Colonic mucosa (tissue), 4 donors: ENCODE measurements at regions not wholly inside any gene's neighbourhood (a gene's known extent, or its start where the extent isn't known, plus 50 kb on each side); places are given as distances from the start of the nearest gene placed in this dataset.

Source experiments
- DNase-seq: peaks from one replicate; pipeline ENCODE4 v3.0.0-alpha.2; 2020
- H3K27ac ChIP-seq: fragments of 200-600 bp; one replicate; pipeline ENCODE4 v1.8.0; 2021
- H3K27me3 ChIP-seq: fragments of 200-600 bp; one replicate; pipeline ENCODE4 v1.8.0; 2021
- H3K36me3 ChIP-seq: fragments of 200-600 bp; one replicate; pipeline ENCODE4 v1.8.0; 2021
- H3K4me1 ChIP-seq: fragments of 200-600 bp; one replicate; pipeline ENCODE4 v1.8.0; 2021; ENCODE audit warnings: mild to moderate bottlenecking
- H3K4me3 ChIP-seq: fragments of 200-600 bp; one replicate; pipeline ENCODE4 v1.8.0; 2021
- H3K9ac ChIP-seq, 2 donors: one replicate each; pipeline ENCODE4 v1.7.0; 2013; ENCODE audit warnings: control low read depth in 2 of 2, low read depth in 2 of 2, low read length in 2 of 2
- H3K9me3 ChIP-seq: fragments of 200-600 bp; one replicate; pipeline ENCODE4 v1.8.0; 2021
- intact Hi-C: fragments of 100-400 bp; cut with DNase I; formaldehyde crosslinking; loops from one replicate; pipeline ENCODE4 v1.14.1; 2022
- TF ChIP-seq, protein P1 (sequence below): fragments of 200-600 bp; IDR thresholded peaks from one replicate; pipeline ENCODE4 v1.8.0; 2022; ENCODE audit warnings: antibody characterized with exemption, mild to moderate bottlenecking
- donor health status: healthy.
- donor health status: DM: no; HTN: no; CAD: no.
- donor health status: DM: no; HTN: no; CAD: no.

DNA sequence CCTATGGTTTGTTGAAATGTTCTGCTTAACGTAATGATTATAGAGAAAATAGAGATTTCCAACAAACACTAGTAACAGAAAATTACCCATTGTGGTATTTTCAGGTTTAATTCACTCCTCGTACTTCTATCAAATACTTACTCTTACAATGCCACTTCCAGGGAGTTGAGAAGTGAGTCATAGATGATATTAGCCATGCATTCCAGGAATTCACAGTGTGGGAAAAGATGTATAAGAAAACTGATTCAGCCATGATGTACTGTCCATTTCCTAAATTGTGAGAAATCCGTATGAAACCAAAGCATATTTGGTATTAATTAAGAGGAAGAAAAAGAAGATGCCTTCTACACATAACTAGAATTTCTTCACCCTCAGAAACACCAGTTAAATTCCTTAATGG is 1854.6 kb upstream of the WWC1 start:
- DNase-seq = no peak
- H3K27ac ChIP-seq = no peak overlapping the region
- no peaks in the 10 kb centered on the region for H3K27me3 ChIP-seq

DNA sequence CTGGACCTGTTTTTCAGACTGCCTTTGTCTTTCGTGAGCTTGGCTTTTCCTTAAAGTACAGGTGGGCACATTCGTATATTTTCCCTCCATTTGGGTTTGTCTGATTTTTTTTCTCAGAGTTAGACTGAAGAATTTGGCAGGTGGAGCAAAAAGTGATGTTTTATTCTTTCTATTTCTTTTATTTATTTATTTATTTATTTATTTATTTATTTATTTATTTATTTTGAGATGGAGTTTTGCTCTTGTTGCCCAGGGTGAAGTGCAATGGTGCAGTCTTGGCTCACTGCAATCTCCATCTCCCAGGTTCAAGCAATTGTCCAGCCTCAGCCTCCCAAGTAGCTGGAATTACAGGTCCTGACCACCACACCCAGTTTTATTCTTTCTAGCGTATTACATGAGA is 1805.1 kb upstream of the WWC1 start:
- DNase-seq = no peak
- Histone ChIP-seq H3K9me3 (no peaks in the 10 kb centered on the region), H3K27ac (no peak overlapping the region), H3K27me3 (no peaks in the 10 kb centered on the region), H3K36me3 (no peaks in the 10 kb centered on the region), H3K9ac (no peak overlapping the region), H3K4me1 (no peaks in the 10 kb centered on the region), H3K4me3 (no peak overlapping the region)
- TF ChIP-seq, protein P1, sequence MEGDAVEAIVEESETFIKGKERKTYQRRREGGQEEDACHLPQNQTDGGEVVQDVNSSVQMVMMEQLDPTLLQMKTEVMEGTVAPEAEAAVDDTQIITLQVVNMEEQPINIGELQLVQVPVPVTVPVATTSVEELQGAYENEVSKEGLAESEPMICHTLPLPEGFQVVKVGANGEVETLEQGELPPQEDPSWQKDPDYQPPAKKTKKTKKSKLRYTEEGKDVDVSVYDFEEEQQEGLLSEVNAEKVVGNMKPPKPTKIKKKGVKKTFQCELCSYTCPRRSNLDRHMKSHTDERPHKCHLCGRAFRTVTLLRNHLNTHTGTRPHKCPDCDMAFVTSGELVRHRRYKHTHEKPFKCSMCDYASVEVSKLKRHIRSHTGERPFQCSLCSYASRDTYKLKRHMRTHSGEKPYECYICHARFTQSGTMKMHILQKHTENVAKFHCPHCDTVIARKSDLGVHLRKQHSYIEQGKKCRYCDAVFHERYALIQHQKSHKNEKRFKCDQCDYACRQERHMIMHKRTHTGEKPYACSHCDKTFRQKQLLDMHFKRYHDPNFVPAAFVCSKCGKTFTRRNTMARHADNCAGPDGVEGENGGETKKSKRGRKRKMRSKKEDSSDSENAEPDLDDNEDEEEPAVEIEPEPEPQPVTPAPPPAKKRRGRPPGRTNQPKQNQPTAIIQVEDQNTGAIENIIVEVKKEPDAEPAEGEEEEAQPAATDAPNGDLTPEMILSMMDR = no peak
- intact Hi-C loops = no loop called here

More for the DNA sequence above, 1854.6 kb upstream of the WWC1 start:
- intact Hi-C loops = no loop called here
- TF ChIP-seq, protein P1 = no peak
- Histone ChIP-seq H3K36me3 (no peaks in the 10 kb centered on the region), H3K4me3 (no peak overlapping the region), H3K9ac (no peak overlapping the region), H3K4me1 (no peaks in the 10 kb centered on the region), H3K9me3 (no peaks in the 10 kb centered on the region)

DNA sequence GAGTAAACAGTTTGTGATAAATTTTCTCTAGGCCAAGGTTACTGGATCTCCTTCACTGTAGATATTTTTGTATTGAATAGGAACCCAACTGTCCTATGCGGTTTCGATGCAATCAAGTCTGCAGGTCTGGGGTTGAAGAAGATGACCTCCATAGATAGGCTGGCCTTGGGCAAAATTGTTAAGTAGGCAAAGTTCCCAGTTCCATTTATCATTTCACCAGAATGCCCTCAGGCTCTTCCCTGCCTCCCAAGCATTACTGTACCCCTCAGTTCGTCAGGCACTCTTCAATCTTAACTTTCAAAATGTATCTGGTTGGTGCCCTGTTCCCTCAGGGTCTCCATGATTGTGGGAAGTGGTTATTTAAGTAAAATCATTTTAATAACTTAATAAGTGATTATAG is 1802.9 kb upstream of the WWC1 start:
- no peak overlapping the region for H3K27ac ChIP-seq
- H3K4me3 ChIP-seq = no peak overlapping the region
- intact Hi-C loops = no loop called here
- H3K36me3 ChIP-seq = no peaks in the 10 kb centered on the region
- TF ChIP-seq, protein P1 = no peak
- no peaks in the 10 kb centered on the region for H3K9me3 ChIP-seq
- DNase-seq = no peak
- no peaks in the 10 kb centered on the region for H3K27me3 ChIP-seq
- no peaks in the 10 kb centered on the region for H3K4me1 ChIP-seq
- H3K9ac ChIP-seq = no peak overlapping the region

DNA sequence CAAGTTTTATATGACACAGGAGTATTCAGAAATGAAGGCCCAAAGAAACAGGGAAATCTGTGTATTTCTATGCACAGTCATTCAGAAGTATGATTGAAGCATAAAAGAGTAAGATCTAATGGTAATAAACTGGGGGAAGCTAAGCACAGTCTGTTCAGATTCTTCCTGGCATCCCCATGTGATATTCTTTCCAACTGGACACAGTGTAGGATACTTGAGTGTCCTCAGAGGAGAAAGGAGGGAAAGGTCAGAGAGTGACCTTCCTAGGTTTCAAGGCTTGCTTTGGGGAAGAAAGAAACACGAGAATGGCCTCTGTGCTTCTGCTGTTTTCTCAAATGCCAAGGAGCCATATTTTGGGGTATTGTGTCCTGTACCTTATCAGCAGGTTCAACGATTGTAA is 1798.4 kb upstream of the WWC1 start:
- intact Hi-C loops = no loop called here
- Histone ChIP-seq H3K27me3 (no peaks in the 10 kb centered on the region), H3K36me3 (no peaks in the 10 kb centered on the region), H3K9me3 (no peaks in the 10 kb centered on the region), H3K4me1 (no peaks in the 10 kb centered on the region), H3K4me3 (no peak overlapping the region), H3K27ac (no peak overlapping the region), H3K9ac (no peak overlapping the region)
- TF ChIP-seq, protein P1 = no peak
- DNase-seq = no peak

DNA sequence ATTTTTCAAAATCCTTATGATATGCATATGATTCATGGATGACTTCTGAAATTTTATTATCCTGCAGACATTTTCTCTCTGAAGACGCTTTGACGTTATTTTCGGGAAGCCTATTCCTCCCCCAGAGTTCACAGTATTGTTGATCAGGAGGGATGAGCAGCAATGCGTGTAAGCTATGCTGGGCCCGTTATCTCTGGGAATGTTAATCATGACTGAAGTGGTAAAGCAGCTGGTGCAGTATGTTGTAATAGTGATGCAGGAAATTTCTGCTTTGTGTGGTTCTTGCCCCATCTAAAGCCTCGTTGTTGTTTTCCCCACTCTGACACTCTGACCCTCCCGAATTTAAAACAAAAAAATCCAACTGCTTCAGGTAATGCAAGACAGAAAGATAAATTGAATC is 1797.8 kb upstream of the WWC1 start:
- no peak overlapping the region for H3K27ac ChIP-seq
- intact Hi-C loops = no loop called here
- no peak for DNase-seq
- TF ChIP-seq, protein P1 = no peak
- no peak overlapping the region for H3K4me3 ChIP-seq
- H3K27me3 ChIP-seq = no peaks in the 10 kb centered on the region
- H3K4me1 ChIP-seq = no peaks in the 10 kb centered on the region
- no peaks in the 10 kb centered on the region for H3K36me3 ChIP-seq
- H3K9me3 ChIP-seq = no peaks in the 10 kb centered on the region
- H3K9ac ChIP-seq = no peak overlapping the region
